ENCODE measurements at regions not wholly inside any gene's neighbourhood (a gene's known extent, or its start where the extent isn't known, plus 50 kb on each side); places are given as distances from the start of the nearest gene placed in this dataset.

DNA sequence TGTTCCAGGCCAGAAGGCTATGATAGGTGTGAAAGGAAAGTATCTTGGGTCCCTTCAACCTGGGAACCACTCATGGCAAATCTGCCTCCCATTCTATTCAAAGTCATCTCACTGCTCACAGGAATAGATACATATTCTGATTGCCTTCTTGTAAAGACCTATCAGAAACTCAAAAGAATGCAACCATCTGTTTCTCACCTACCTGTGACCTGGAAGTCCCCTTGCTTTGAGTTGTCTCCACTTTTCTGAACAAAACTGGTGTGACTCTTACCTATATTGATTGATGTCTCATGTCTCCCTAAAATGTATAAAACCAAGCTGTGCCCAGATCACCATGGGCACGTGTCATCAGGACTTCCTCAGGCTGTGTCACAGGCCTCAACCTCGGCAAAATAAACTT is 1149.3 kb downstream of the NSUN3 start:
- TF ChIP-seq EZH2 (IDR thresholded peaks at IDR 0.05): no peak
- no peak for TF ChIP-seq EZH2phosphoT487 (IDR thresholded peaks at IDR 0.05)
- TF ChIP-seq, protein P1, sequence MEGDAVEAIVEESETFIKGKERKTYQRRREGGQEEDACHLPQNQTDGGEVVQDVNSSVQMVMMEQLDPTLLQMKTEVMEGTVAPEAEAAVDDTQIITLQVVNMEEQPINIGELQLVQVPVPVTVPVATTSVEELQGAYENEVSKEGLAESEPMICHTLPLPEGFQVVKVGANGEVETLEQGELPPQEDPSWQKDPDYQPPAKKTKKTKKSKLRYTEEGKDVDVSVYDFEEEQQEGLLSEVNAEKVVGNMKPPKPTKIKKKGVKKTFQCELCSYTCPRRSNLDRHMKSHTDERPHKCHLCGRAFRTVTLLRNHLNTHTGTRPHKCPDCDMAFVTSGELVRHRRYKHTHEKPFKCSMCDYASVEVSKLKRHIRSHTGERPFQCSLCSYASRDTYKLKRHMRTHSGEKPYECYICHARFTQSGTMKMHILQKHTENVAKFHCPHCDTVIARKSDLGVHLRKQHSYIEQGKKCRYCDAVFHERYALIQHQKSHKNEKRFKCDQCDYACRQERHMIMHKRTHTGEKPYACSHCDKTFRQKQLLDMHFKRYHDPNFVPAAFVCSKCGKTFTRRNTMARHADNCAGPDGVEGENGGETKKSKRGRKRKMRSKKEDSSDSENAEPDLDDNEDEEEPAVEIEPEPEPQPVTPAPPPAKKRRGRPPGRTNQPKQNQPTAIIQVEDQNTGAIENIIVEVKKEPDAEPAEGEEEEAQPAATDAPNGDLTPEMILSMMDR (IDR thresholded peaks at IDR 0.05): no peak
- Mint-ChIP-seq H3K4me3 (no peak overlapping the region), H3K4me1 (no peaks in the 10 kb centered on the region), H3K27me3 (ENCODE audit: insufficient read depth, low read depth) (no peaks in the 10 kb centered on the region), H3K9me3 (peaks cover 8% of the 10 kb centered on the region), H3K36me3 (no peaks in the 10 kb centered on the region), H3K27ac (no peak overlapping the region)
- Histone ChIP-seq H3K79me2 (ENCODE audit: low read depth) (no peaks in the 10 kb centered on the region), H2AFZ (replicated peaks) (no peak overlapping the region), H3K36me3 (peaks cover 5% of the 10 kb centered on the region), H3K4me3 (no peak overlapping the region), H3K27me3 (no peaks in the 10 kb centered on the region), H3K9me3 (ENCODE audit: low read depth) (peaks cover 12% of the 10 kb centered on the region), H3K4me2 (no peak overlapping the region), H3K27ac (no peak overlapping the region), H4K20me1 (ENCODE audit: low read depth) (no peaks in the 10 kb centered on the region), H3K9ac (no peak overlapping the region), H3K4me1 (no peaks in the 10 kb centered on the region), H3F3A (ENCODE audit: low read depth) (no peaks in the 10 kb centered on the region)
- DNase-seq (ENCODE audit: low spot score): no peak

DNA sequence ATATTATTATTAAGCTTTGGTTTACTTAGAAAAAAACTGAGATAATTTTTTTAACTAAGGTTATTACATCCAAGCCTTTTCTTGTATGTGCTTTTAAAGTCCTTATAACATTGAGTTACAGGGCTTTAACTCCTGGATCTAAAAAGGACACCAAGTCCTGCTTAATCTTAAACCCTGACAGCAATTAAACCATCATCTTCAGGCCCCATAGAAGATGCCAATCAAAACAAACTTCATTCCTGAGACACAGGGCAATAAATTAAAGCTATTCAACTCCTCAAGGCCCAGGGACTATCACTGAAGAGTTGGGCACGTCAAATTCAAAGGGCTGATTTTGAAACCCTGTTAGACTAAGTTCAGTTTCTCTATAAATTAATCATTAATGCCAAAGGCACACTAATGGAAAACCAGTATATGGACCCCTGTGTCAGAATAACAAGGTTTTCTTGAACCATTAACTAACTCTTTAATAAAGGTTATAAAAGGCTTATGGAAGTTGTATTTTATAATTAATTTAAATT is 1152.6 kb downstream of the NSUN3 start:
- Mint-ChIP-seq H3K27ac (no peak overlapping the region), H3K4me1 (peaks cover 2% of the 10 kb centered on the region), H3K4me3 (no peak overlapping the region), H3K27me3 (ENCODE audit: insufficient read depth, low read depth) (no peaks in the 10 kb centered on the region), H3K9me3 (peaks cover 12% of the 10 kb centered on the region), H3K36me3 (no peaks in the 10 kb centered on the region)
- H3F3A ChIP-seq (ENCODE audit: low read depth): no peaks in the 10 kb centered on the region
- no peak overlapping the region for H3K9ac ChIP-seq
- TF ChIP-seq, protein P1 (IDR thresholded peaks at IDR 0.05): no peak
- TF ChIP-seq EZH2phosphoT487 (IDR thresholded peaks at IDR 0.05): no peak
- no peak for TF ChIP-seq EZH2 (IDR thresholded peaks at IDR 0.05)
- H4K20me1 ChIP-seq (ENCODE audit: low read depth): no peaks in the 10 kb centered on the region
- H3K27ac ChIP-seq: no peak overlapping the region
- H3K4me3 ChIP-seq: no peak overlapping the region
- H3K4me1 ChIP-seq: no peaks in the 10 kb centered on the region
- H2AFZ ChIP-seq (replicated peaks): no peak overlapping the region
- H3K4me2 ChIP-seq: no peak overlapping the region
- H3K9me3 ChIP-seq (ENCODE audit: low read depth): peaks cover 15% of the 10 kb centered on the region
- no peaks in the 10 kb centered on the region for H3K79me2 ChIP-seq (ENCODE audit: low read depth)
- H3K36me3 ChIP-seq: peaks cover 5% of the 10 kb centered on the region
- H3K27me3 ChIP-seq: no peaks in the 10 kb centered on the region
- no peak for DNase-seq (ENCODE audit: low spot score)

DNA sequence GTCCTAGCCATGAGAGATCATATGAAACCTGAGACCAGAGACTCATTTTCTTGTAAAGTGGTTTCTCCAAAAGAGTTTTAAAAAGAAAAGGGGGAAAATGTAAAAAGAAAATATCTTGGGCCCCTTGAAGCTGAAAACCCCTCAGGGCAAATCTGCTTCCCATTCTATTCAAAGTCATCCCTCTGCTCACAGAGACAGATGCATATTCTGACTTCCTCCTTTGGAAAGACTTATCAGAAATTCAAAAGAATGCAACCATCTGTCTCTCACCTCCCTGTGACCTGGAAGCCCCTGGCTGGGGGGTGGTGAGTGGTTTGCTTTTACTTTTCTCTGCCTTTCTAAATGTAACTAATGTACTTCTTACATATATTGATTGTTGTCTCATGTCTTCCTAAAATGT is 1154.8 kb downstream of the NSUN3 start:
- Histone ChIP-seq H3K27me3 (no peaks in the 10 kb centered on the region), H2AFZ (replicated peaks) (no peak overlapping the region), H3F3A (ENCODE audit: low read depth) (no peaks in the 10 kb centered on the region), H3K4me1 (no peaks in the 10 kb centered on the region), H4K20me1 (ENCODE audit: low read depth) (no peaks in the 10 kb centered on the region), H3K27ac (no peak overlapping the region), H3K9me3 (ENCODE audit: low read depth) (peaks cover 15% of the 10 kb centered on the region), H3K9ac (no peak overlapping the region), H3K4me2 (no peak overlapping the region), H3K79me2 (ENCODE audit: low read depth) (no peaks in the 10 kb centered on the region), H3K4me3 (no peak overlapping the region), H3K36me3 (peaks cover 5% of the 10 kb centered on the region)
- Mint-ChIP-seq H3K4me1 (peaks cover 2% of the 10 kb centered on the region), H3K9me3 (peaks cover 12% of the 10 kb centered on the region), H3K27me3 (ENCODE audit: insufficient read depth, low read depth) (peaks cover 2% of the 10 kb centered on the region), H3K36me3 (no peaks in the 10 kb centered on the region), H3K27ac (no peak overlapping the region), H3K4me3 (no peak overlapping the region)
- no peak for TF ChIP-seq EZH2 (IDR thresholded peaks at IDR 0.05)
- TF ChIP-seq, protein P1 (IDR thresholded peaks at IDR 0.05): no peak
- no peak for TF ChIP-seq EZH2phosphoT487 (IDR thresholded peaks at IDR 0.05)
- DNase-seq (ENCODE audit: low spot score): no peak

All from neural progenitor cell (in vitro differentiated cells).